ENCODE measurements at regions not wholly inside any gene's neighbourhood (a gene's known extent, or its start where the extent isn't known, plus 50 kb on each side); places are given as distances from the start of the nearest gene placed in this dataset.

DNA sequence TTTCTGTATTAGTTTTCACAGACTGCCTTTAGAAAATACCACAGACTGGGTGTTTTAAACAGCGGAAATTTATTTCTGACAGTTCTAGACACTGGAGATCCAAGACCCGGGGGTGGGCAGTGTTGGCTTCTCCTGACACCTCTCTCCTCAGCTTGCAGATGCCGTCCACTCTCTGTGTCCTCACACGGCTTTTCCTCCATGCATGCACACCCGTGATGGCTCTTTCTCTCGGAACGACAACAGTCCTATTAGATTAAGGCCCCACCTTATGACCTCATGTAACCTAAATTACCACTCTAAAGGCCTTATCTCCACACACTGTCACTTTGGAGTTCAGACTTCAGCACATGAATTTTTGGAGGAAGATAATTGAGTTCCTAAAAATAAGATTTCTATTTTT lies 142.9 kb upstream of the VWC2 start:
- no peak for TF ChIP-seq POLR2AphosphoS5 (IDR thresholded peaks at IDR 0.05; ENCODE audit: borderline replicate concordance, low read depth, low read length)
- TF ChIP-seq FOXP2 (optimal IDR thresholded peaks at IDR 0.05; ENCODE audit: control extremely low read depth, extremely low read length, insufficient read depth) = no peak
- TF ChIP-seq EZH2 (IDR thresholded peaks at IDR 0.05) = no peak
- Histone ChIP-seq H3K9me3 (ENCODE audit: low read depth, low read length) (no peaks in the 10 kb centered on the region), H3K27ac (no peak overlapping the region), H3K36me3 (ENCODE audit: insufficient read depth, low read length) (no peaks in the 10 kb centered on the region), H3K4me3 (no peak overlapping the region), H3K9ac (ENCODE audit: insufficient read length) (no peak overlapping the region)
- no peak for DNase-seq (ENCODE audit: low read depth, low spot score)

- Histone ChIP-seq H3K9me3 (ENCODE audit: low read depth, low read length) (no peaks in the 10 kb centered on the region), H3K27ac (no peak overlapping the region), H3K36me3 (ENCODE audit: insufficient read depth, low read length) (no peaks in the 10 kb centered on the region), H3K9ac (ENCODE audit: insufficient read length) (no peak overlapping the region), H3K4me3 (no peak overlapping the region)
- TF ChIP-seq EZH2 (IDR thresholded peaks at IDR 0.05) = no peak
- no peak for TF ChIP-seq POLR2AphosphoS5 (IDR thresholded peaks at IDR 0.05; ENCODE audit: borderline replicate concordance, low read depth, low read length)
- DNase-seq (ENCODE audit: low read depth, low spot score) = no peak
Measured at GRCh38 chr7:49631071-49631815, 142.2 kb upstream of the VWC2 start.

GRCh38 chr7:49631960-49632359 lies 141.5 kb upstream of the VWC2 start:
- no peak overlapping the region for H3K9ac ChIP-seq (ENCODE audit: insufficient read length)
- no peaks in the 10 kb centered on the region for H3K9me3 ChIP-seq (ENCODE audit: low read depth, low read length)
- H3K36me3 ChIP-seq (ENCODE audit: insufficient read depth, low read length) = no peaks in the 10 kb centered on the region
- H3K4me3 ChIP-seq = no peak overlapping the region
- no peak for TF ChIP-seq POLR2AphosphoS5 (IDR thresholded peaks at IDR 0.05; ENCODE audit: borderline replicate concordance, low read depth, low read length)
- no peak for TF ChIP-seq FOXP2 (optimal IDR thresholded peaks at IDR 0.05; ENCODE audit: control extremely low read depth, extremely low read length, insufficient read depth)
- no peak for TF ChIP-seq EZH2 (IDR thresholded peaks at IDR 0.05)
- H3K27ac ChIP-seq = no peak overlapping the region
- DNase-seq (ENCODE audit: low read depth, low spot score) = no peak

DNA sequence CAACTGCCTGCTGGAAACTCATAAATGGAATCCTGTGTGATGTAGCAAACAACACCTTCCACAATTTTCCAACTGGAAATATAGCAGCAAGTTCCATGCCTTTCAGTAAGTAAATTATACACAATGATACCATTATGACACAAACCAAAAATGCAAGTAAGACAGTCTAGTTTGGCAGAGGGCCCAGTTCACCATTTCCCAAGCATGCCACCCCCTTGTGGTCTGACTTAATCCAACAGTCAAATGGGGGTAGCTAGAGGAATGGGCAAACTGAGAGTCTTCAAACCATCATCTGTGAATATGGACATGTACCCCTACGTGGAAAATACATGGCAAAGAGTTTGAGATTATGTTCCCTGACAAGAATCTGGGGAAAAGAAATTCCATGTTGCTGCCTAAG lies 137.6 kb upstream of the VWC2 start:
- no peak overlapping the region for H3K9ac ChIP-seq (ENCODE audit: insufficient read length)
- no peak for DNase-seq (ENCODE audit: low read depth, low spot score)

GRCh38 chr7:49636400-49636799 lies 137.0 kb upstream of the VWC2 start:
- H3K9ac ChIP-seq (ENCODE audit: insufficient read length) = no peak overlapping the region
- no peak for DNase-seq (ENCODE audit: low read depth, low spot score)
- H3K4me3 ChIP-seq = no peak overlapping the region
- no peaks in the 10 kb centered on the region for H3K36me3 ChIP-seq (ENCODE audit: insufficient read depth, low read length)
- TF ChIP-seq POLR2AphosphoS5 (IDR thresholded peaks at IDR 0.05; ENCODE audit: borderline replicate concordance, low read depth, low read length) (no peak), FOXP2 (optimal IDR thresholded peaks at IDR 0.05; ENCODE audit: control extremely low read depth, extremely low read length, insufficient read depth) (no peak), EZH2 (IDR thresholded peaks at IDR 0.05) (no peak)
- H3K27ac ChIP-seq = no peak overlapping the region
- H3K9me3 ChIP-seq (ENCODE audit: low read depth, low read length) = no peaks in the 10 kb centered on the region

More for the DNA sequence above, 137.6 kb upstream of the VWC2 start:
- TF ChIP-seq POLR2AphosphoS5 (IDR thresholded peaks at IDR 0.05; ENCODE audit: borderline replicate concordance, low read depth, low read length) (no peak), EZH2 (IDR thresholded peaks at IDR 0.05) (no peak), FOXP2 (optimal IDR thresholded peaks at IDR 0.05; ENCODE audit: control extremely low read depth, extremely low read length, insufficient read depth) (no peak)
- Histone ChIP-seq H3K36me3 (ENCODE audit: insufficient read depth, low read length) (no peaks in the 10 kb centered on the region), H3K27ac (no peak overlapping the region), H3K4me3 (no peak overlapping the region), H3K9me3 (ENCODE audit: low read depth, low read length) (no peaks in the 10 kb centered on the region)

- no peak overlapping the region for H3K4me3 ChIP-seq
- H3K27ac ChIP-seq = no peak overlapping the region
- no peak for DNase-seq (ENCODE audit: low read depth, low spot score)
- TF ChIP-seq FOXP2 (optimal IDR thresholded peaks at IDR 0.05; ENCODE audit: control extremely low read depth, extremely low read length, insufficient read depth) (no peak), EZH2 (IDR thresholded peaks at IDR 0.05) (no peak)
- H3K9me3 ChIP-seq (ENCODE audit: low read depth, low read length) = no peaks in the 10 kb centered on the region
- no peaks in the 10 kb centered on the region for H3K36me3 ChIP-seq (ENCODE audit: insufficient read depth, low read length)
- no peak overlapping the region for H3K9ac ChIP-seq (ENCODE audit: insufficient read length)
Measured at GRCh38 chr7:49638166-49638565, 135.3 kb upstream of the VWC2 start.

GRCh38 chr7:49639068-49639593 lies 134.3 kb upstream of the VWC2 start:
- TF ChIP-seq FOXP2 (optimal IDR thresholded peaks at IDR 0.05; ENCODE audit: control extremely low read depth, extremely low read length, insufficient read depth) (no peak), EZH2 (IDR thresholded peaks at IDR 0.05) (no peak), POLR2AphosphoS5 (IDR thresholded peaks at IDR 0.05; ENCODE audit: borderline replicate concordance, low read depth, low read length) (no peak)
- Histone ChIP-seq H3K36me3 (ENCODE audit: insufficient read depth, low read length) (no peaks in the 10 kb centered on the region), H3K9me3 (ENCODE audit: low read depth, low read length) (no peaks in the 10 kb centered on the region), H3K27ac (no peak overlapping the region), H3K9ac (ENCODE audit: insufficient read length) (no peak overlapping the region), H3K4me3 (no peak overlapping the region)
- no peak for DNase-seq (ENCODE audit: low read depth, low spot score)

- H3K4me3 ChIP-seq = no peak overlapping the region
- no peak for DNase-seq (ENCODE audit: low read depth, low spot score)
- H3K36me3 ChIP-seq (ENCODE audit: insufficient read depth, low read length) = no peaks in the 10 kb centered on the region
- no peak overlapping the region for H3K9ac ChIP-seq (ENCODE audit: insufficient read length)
- H3K27ac ChIP-seq = no peak overlapping the region
- no peaks in the 10 kb centered on the region for H3K9me3 ChIP-seq (ENCODE audit: low read depth, low read length)
- TF ChIP-seq EZH2 (IDR thresholded peaks at IDR 0.05) (no peak), FOXP2 (optimal IDR thresholded peaks at IDR 0.05; ENCODE audit: control extremely low read depth, extremely low read length, insufficient read depth) (no peak), POLR2AphosphoS5 (IDR thresholded peaks at IDR 0.05; ENCODE audit: borderline replicate concordance, low read depth, low read length) (no peak)
Measured at GRCh38 chr7:49639808-49640207, 133.6 kb upstream of the VWC2 start.

DNA sequence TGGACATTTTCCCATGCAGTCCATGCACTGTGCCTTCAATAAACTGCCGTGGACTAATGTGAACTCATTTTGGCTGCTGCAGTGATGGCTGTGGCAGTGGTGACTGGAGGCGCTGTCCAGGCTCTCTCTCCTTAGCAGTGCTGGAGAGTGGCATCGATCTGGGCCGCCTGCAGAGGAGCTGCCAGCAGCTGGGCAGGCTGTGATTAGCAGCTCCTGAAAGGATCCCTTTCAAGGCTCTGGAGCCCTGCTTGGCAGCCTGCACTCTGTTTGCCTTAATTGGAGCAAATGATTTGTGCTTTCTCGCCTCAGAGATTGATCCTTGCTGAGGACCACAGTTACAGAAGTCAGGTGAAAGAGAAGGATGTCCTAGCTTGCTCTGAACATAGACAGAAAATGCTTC lies 130.1 kb upstream of the VWC2 start:
- H3K36me3 ChIP-seq (ENCODE audit: insufficient read depth, low read length) = no peaks in the 10 kb centered on the region

More for the DNA sequence above, 130.1 kb upstream of the VWC2 start:
- Histone ChIP-seq H3K4me3 (no peak overlapping the region), H3K27ac (no peak overlapping the region), H3K9me3 (ENCODE audit: low read depth, low read length) (no peaks in the 10 kb centered on the region), H3K9ac (ENCODE audit: insufficient read length) (no peak overlapping the region)
- DNase-seq (ENCODE audit: low read depth, low spot score) = no peak
- no peak for TF ChIP-seq FOXP2 (optimal IDR thresholded peaks at IDR 0.05; ENCODE audit: control extremely low read depth, extremely low read length, insufficient read depth)
- no peak for TF ChIP-seq POLR2AphosphoS5 (IDR thresholded peaks at IDR 0.05; ENCODE audit: borderline replicate concordance, low read depth, low read length)
- TF ChIP-seq EZH2 (IDR thresholded peaks at IDR 0.05) = no peak
